Ramos (cell line): ENCODE measurements at regions not wholly inside any gene's neighbourhood (a gene's known extent, or its start where the extent isn't known, plus 50 kb on each side); places are given as distances from the start of the nearest gene placed in this dataset.
"Not testable (repeated sequence)": the region's sequence is repeated elsewhere in the genome, so short reads cannot be mapped to it uniquely, and the experiment has no call there.

Experiments used
- in situ Hi-C: fragments of 300-500 bp; cut with MboI; formaldehyde crosslinking; loops from one replicate; pipeline ENCODE4 v1.14.3; 2022; ENCODE audit warnings: low sequenced_read_pairs; ENCODE audit not compliant: unreplicated experiment

GRCh38 chr1:25018110-25018735 lies 88.1 kb upstream of the RUNX3 start:
- in situ Hi-C loops, result no loop called here

GRCh38 chr1:25017436-25018109 lies 87.5 kb upstream of the RUNX3 start:
- in situ Hi-C loops, result no loop called here

GRCh38 chr1:25012966-25013962 lies 83.2 kb upstream of the RUNX3 start:
- in situ Hi-C loops, result no loop called here

GRCh38 chr1:25011943-25012638 lies 82.0 kb upstream of the RUNX3 start:
- in situ Hi-C loops, result no loop called here

- in situ Hi-C loops, result no loop called here
Observed at GRCh38 chr1:25011275-25011674, 81.2 kb upstream of the RUNX3 start.

- in situ Hi-C loops, result no loop called here
Observed at GRCh38 chr1:25009671-25010262, 79.7 kb upstream of the RUNX3 start.

- in situ Hi-C loops, result no loop called here
Observed at GRCh38 chr1:25008192-25008485, 78.1 kb upstream of the RUNX3 start.

- in situ Hi-C loops, result not testable (repeated sequence)
Observed at GRCh38 chr1:25007390-25008191, 77.5 kb upstream of the RUNX3 start.

- in situ Hi-C loops, result no loop called here
Observed at GRCh38 chr1:25006770-25007169, 76.7 kb upstream of the RUNX3 start.

GRCh38 chr1:25004355-25004754 lies 74.3 kb upstream of the RUNX3 start:
- in situ Hi-C loops, result no loop called here

GRCh38 chr1:25003457-25004190 lies 73.5 kb upstream of the RUNX3 start:
- in situ Hi-C loops, result no loop called here

- in situ Hi-C loops, result no loop called here
Observed at GRCh38 chr1:25003000-25003399, 72.9 kb upstream of the RUNX3 start.

- in situ Hi-C loops, result no loop called here
Observed at GRCh38 chr1:25001125-25001915, 71.2 kb upstream of the RUNX3 start.

GRCh38 chr1:24999906-25000305 lies 69.8 kb upstream of the RUNX3 start:
- in situ Hi-C loops, result no loop called here

GRCh38 chr1:24999426-24999825 lies 69.3 kb upstream of the RUNX3 start:
- in situ Hi-C loops, result no loop called here

GRCh38 chr1:24998563-24999245 lies 68.6 kb upstream of the RUNX3 start:
- in situ Hi-C loops, result no loop called here
